ENCODE measurements at regions not wholly inside any gene's neighbourhood (a gene's known extent, or its start where the extent isn't known, plus 50 kb on each side); places are given as distances from the start of the nearest gene placed in this dataset.

GRCh38 chr6:80464901-80465300 lies 358.4 kb downstream of the BCKDHB start:
- Histone ChIP-seq H3K4me1 (ENCODE audit: control insufficient read depth in 1 of 2, insufficient read depth in 2 of 2, low read length in 2 of 2) (no peaks in the 10 kb centered on the region), H3K27ac (ENCODE audit: low read length) (no peak overlapping the region), H3K36me3 (ENCODE audit: control insufficient read depth in 1 of 2, insufficient read depth in 2 of 2, low read length in 2 of 2) (no peaks in the 10 kb centered on the region), H3K4me3 (ENCODE audit: low read depth in 1 of 2, low read length in 2 of 2) (no peak overlapping the region), H3K9me3 (ENCODE audit: control insufficient read depth in 1 of 2, low read length in 2 of 2) (no peaks in the 10 kb centered on the region), H3K27me3 (ENCODE audit: low read depth, low read length) (no peaks in the 10 kb centered on the region)

GRCh38 chr6:80463197-80463596 lies 356.7 kb downstream of the BCKDHB start:
- Histone ChIP-seq H3K4me1 (ENCODE audit: control insufficient read depth in 1 of 2, insufficient read depth in 2 of 2, low read length in 2 of 2) (peaks cover 0 to 2% of the 10 kb centered on the region in 2 donors), H3K36me3 (ENCODE audit: control insufficient read depth in 1 of 2, insufficient read depth in 2 of 2, low read length in 2 of 2) (no peaks in the 10 kb centered on the region), H3K9me3 (ENCODE audit: control insufficient read depth in 1 of 2, low read length in 2 of 2) (no peaks in the 10 kb centered on the region), H3K27ac (ENCODE audit: low read length) (no peak overlapping the region), H3K27me3 (ENCODE audit: low read depth, low read length) (no peaks in the 10 kb centered on the region), H3K4me3 (ENCODE audit: low read depth in 1 of 2, low read length in 2 of 2) (no peak overlapping the region)

GRCh38 chr6:80460257-80460865 lies 353.9 kb downstream of the BCKDHB start:
- peaks cover 6 to 16% of the 10 kb centered on the region in 2 donors for H3K4me1 ChIP-seq (ENCODE audit: control insufficient read depth in 1 of 2, insufficient read depth in 2 of 2, low read length in 2 of 2)
- H3K27me3 ChIP-seq (ENCODE audit: low read depth, low read length): no peaks in the 10 kb centered on the region
- no peak overlapping the region for H3K4me3 ChIP-seq (ENCODE audit: low read depth in 1 of 2, low read length in 2 of 2)
- no peaks in the 10 kb centered on the region for H3K36me3 ChIP-seq (ENCODE audit: control insufficient read depth in 1 of 2, insufficient read depth in 2 of 2, low read length in 2 of 2)
- no peak overlapping the region for H3K27ac ChIP-seq (ENCODE audit: low read length)
- H3K9me3 ChIP-seq (ENCODE audit: control insufficient read depth in 1 of 2, low read length in 2 of 2): no peaks in the 10 kb centered on the region

- no peaks in the 10 kb centered on the region for H3K36me3 ChIP-seq (ENCODE audit: control insufficient read depth in 1 of 2, insufficient read depth in 2 of 2, low read length in 2 of 2)
- peaks cover 6 to 16% of the 10 kb centered on the region in 2 donors for H3K4me1 ChIP-seq (ENCODE audit: control insufficient read depth in 1 of 2, insufficient read depth in 2 of 2, low read length in 2 of 2)
- no peaks in the 10 kb centered on the region for H3K9me3 ChIP-seq (ENCODE audit: control insufficient read depth in 1 of 2, low read length in 2 of 2)
- H3K27ac ChIP-seq (ENCODE audit: low read length): no peak overlapping the region
- no peaks in the 10 kb centered on the region for H3K27me3 ChIP-seq (ENCODE audit: low read depth, low read length)
- H3K4me3 ChIP-seq (ENCODE audit: low read depth in 1 of 2, low read length in 2 of 2): peak overlapping the region in 1 of 2 donors; percentile 10
Observed at GRCh38 chr6:80457439-80457933, 351.0 kb downstream of the BCKDHB start.

GRCh38 chr6:80456724-80457438 lies 350.4 kb downstream of the BCKDHB start:
- no peaks in the 10 kb centered on the region for H3K36me3 ChIP-seq (ENCODE audit: control insufficient read depth in 1 of 2, insufficient read depth in 2 of 2, low read length in 2 of 2)
- H3K4me3 ChIP-seq (ENCODE audit: low read depth in 1 of 2, low read length in 2 of 2): no peak overlapping the region
- peaks cover 6 to 16% of the 10 kb centered on the region in 2 donors for H3K4me1 ChIP-seq (ENCODE audit: control insufficient read depth in 1 of 2, insufficient read depth in 2 of 2, low read length in 2 of 2)
- no peak overlapping the region for H3K27ac ChIP-seq (ENCODE audit: low read length)
- no peaks in the 10 kb centered on the region for H3K27me3 ChIP-seq (ENCODE audit: low read depth, low read length)
- H3K9me3 ChIP-seq (ENCODE audit: control insufficient read depth in 1 of 2, low read length in 2 of 2): no peaks in the 10 kb centered on the region

GRCh38 chr6:80454661-80455365 lies 348.3 kb downstream of the BCKDHB start:
- Histone ChIP-seq H3K36me3 (ENCODE audit: control insufficient read depth in 1 of 2, insufficient read depth in 2 of 2, low read length in 2 of 2) (no peaks in the 10 kb centered on the region), H3K27me3 (ENCODE audit: low read depth, low read length) (no peaks in the 10 kb centered on the region), H3K27ac (ENCODE audit: low read length) (no peak overlapping the region), H3K4me3 (ENCODE audit: low read depth in 1 of 2, low read length in 2 of 2) (no peak overlapping the region), H3K4me1 (ENCODE audit: control insufficient read depth in 1 of 2, insufficient read depth in 2 of 2, low read length in 2 of 2) (peaks cover 6 to 16% of the 10 kb centered on the region in 2 donors), H3K9me3 (ENCODE audit: control insufficient read depth in 1 of 2, low read length in 2 of 2) (no peaks in the 10 kb centered on the region)

- Histone ChIP-seq H3K9me3 (ENCODE audit: control insufficient read depth in 1 of 2, low read length in 2 of 2) (no peaks in the 10 kb centered on the region), H3K27ac (ENCODE audit: low read length) (no peak overlapping the region), H3K36me3 (ENCODE audit: control insufficient read depth in 1 of 2, insufficient read depth in 2 of 2, low read length in 2 of 2) (no peaks in the 10 kb centered on the region), H3K27me3 (ENCODE audit: low read depth, low read length) (no peaks in the 10 kb centered on the region), H3K4me3 (ENCODE audit: low read depth in 1 of 2, low read length in 2 of 2) (no peak overlapping the region), H3K4me1 (ENCODE audit: control insufficient read depth in 1 of 2, insufficient read depth in 2 of 2, low read length in 2 of 2) (peaks cover 6 to 16% of the 10 kb centered on the region in 2 donors)
Observed at GRCh38 chr6:80454197-80454596, 347.7 kb downstream of the BCKDHB start.

GRCh38 chr6:80449726-80450125 lies 343.3 kb downstream of the BCKDHB start:
- H3K27ac ChIP-seq (ENCODE audit: low read length): no peak overlapping the region
- H3K4me1 ChIP-seq (ENCODE audit: control insufficient read depth in 1 of 2, insufficient read depth in 2 of 2, low read length in 2 of 2): no peaks in the 10 kb centered on the region
- no peak overlapping the region for H3K4me3 ChIP-seq (ENCODE audit: low read depth in 1 of 2, low read length in 2 of 2)
- H3K36me3 ChIP-seq (ENCODE audit: control insufficient read depth in 1 of 2, insufficient read depth in 2 of 2, low read length in 2 of 2): peaks cover 0 to 7% of the 10 kb centered on the region in 2 donors
- H3K9me3 ChIP-seq (ENCODE audit: control insufficient read depth in 1 of 2, low read length in 2 of 2): peaks cover 0 to 9% of the 10 kb centered on the region in 2 donors
- no peaks in the 10 kb centered on the region for H3K27me3 ChIP-seq (ENCODE audit: low read depth, low read length)

GRCh38 chr6:80446454-80447045 lies 340.1 kb downstream of the BCKDHB start:
- Histone ChIP-seq H3K27me3 (ENCODE audit: low read depth, low read length) (no peaks in the 10 kb centered on the region), H3K4me1 (ENCODE audit: control insufficient read depth in 1 of 2, insufficient read depth in 2 of 2, low read length in 2 of 2) (no peaks in the 10 kb centered on the region), H3K36me3 (ENCODE audit: control insufficient read depth in 1 of 2, insufficient read depth in 2 of 2, low read length in 2 of 2) (peaks cover 0 to 7% of the 10 kb centered on the region in 2 donors), H3K27ac (ENCODE audit: low read length) (no peak overlapping the region), H3K9me3 (ENCODE audit: control insufficient read depth in 1 of 2, low read length in 2 of 2) (peaks cover 0 to 9% of the 10 kb centered on the region in 2 donors), H3K4me3 (ENCODE audit: low read depth in 1 of 2, low read length in 2 of 2) (no peak overlapping the region)

- H3K4me1 ChIP-seq (ENCODE audit: control insufficient read depth in 1 of 2, insufficient read depth in 2 of 2, low read length in 2 of 2): no peaks in the 10 kb centered on the region
- H3K27me3 ChIP-seq (ENCODE audit: low read depth, low read length): no peaks in the 10 kb centered on the region
- H3K36me3 ChIP-seq (ENCODE audit: control insufficient read depth in 1 of 2, insufficient read depth in 2 of 2, low read length in 2 of 2): peaks cover 0 to 7% of the 10 kb centered on the region in 2 donors
- peaks cover 0 to 9% of the 10 kb centered on the region in 2 donors for H3K9me3 ChIP-seq (ENCODE audit: control insufficient read depth in 1 of 2, low read length in 2 of 2)
- no peak overlapping the region for H3K27ac ChIP-seq (ENCODE audit: low read length)
- no peak overlapping the region for H3K4me3 ChIP-seq (ENCODE audit: low read depth in 1 of 2, low read length in 2 of 2)
Observed at GRCh38 chr6:80445751-80446150, 339.3 kb downstream of the BCKDHB start.

- Histone ChIP-seq H3K27ac (ENCODE audit: low read length) (no peak overlapping the region), H3K36me3 (ENCODE audit: control insufficient read depth in 1 of 2, insufficient read depth in 2 of 2, low read length in 2 of 2) (peaks cover 0 to 7% of the 10 kb centered on the region in 2 donors), H3K4me3 (ENCODE audit: low read depth in 1 of 2, low read length in 2 of 2) (no peak overlapping the region), H3K9me3 (ENCODE audit: control insufficient read depth in 1 of 2, low read length in 2 of 2) (peaks cover 0 to 9% of the 10 kb centered on the region in 2 donors), H3K4me1 (ENCODE audit: control insufficient read depth in 1 of 2, insufficient read depth in 2 of 2, low read length in 2 of 2) (no peaks in the 10 kb centered on the region), H3K27me3 (ENCODE audit: low read depth, low read length) (no peaks in the 10 kb centered on the region)
Observed at GRCh38 chr6:80442366-80442765, 335.9 kb downstream of the BCKDHB start.

All from muscle layer of duodenum (tissue), 2 donors.